DMS53 treated with DMSO at 0.1 percent for 48 hours (cell line): ENCODE measurements at regions not wholly inside any gene's neighbourhood (a gene's known extent, or its start where the extent isn't known, plus 50 kb on each side); places are given as distances from the start of the nearest gene placed in this dataset.

Experiments used
- DNase-seq: peaks from one replicate; lab custom pipeline; 2025; ENCODE audit not compliant: unreplicated experiment; lab: John Stamatoyannopoulos, UW

GRCh38 chr2:152814475-152815030 is 96.1 kb downstream of the ARL6IP6 start:
- no peak for DNase-seq

DNA sequence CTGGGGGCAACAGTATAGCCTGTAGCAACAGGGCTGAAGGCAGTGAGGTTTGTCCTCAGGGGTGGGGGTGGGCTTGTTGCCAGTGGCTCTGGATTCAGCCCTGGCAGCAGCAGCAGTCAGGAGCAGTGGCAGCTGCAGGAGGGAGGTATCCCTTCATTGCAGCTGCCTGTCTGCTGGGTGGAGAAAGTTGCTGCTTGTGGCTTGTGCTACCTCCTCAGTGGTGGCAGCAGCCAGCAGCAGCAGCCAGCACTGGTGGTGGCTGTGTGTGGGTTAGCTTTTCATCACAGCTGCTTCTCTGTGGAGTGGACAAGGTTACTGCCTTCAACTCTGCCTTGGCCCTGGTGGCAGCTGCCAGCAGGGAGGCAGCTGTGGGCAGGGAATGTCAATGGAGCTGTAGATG is 94.9 kb downstream of the ARL6IP6 start:
- DNase-seq, result no peak
